ENCODE measurements at regions not wholly inside any gene's neighbourhood (a gene's known extent, or its start where the extent isn't known, plus 50 kb on each side); places are given as distances from the start of the nearest gene placed in this dataset.

DNA sequence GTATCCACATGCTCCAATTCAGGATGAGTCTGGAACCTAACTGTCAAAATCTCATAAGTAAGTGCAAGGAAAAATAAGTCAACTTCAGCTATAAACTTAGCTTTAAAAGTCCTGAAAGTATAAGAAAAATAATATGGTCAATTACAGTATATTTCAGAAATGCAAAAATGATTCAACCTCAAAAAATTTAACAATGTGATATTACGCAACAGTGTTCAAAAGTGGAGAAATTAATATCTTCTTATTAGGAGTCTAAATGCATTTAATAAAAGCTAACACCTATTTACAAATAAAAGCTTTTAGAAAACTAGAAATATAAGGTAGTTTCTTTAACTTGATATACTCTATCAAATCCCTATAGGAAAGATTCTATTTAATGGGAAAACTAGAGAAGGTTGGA, 111.2 kb upstream of the OPRM1 start:
- no peak for DNase-seq
- intact Hi-C loops (cut with DNase I) = no loop called here

DNA sequence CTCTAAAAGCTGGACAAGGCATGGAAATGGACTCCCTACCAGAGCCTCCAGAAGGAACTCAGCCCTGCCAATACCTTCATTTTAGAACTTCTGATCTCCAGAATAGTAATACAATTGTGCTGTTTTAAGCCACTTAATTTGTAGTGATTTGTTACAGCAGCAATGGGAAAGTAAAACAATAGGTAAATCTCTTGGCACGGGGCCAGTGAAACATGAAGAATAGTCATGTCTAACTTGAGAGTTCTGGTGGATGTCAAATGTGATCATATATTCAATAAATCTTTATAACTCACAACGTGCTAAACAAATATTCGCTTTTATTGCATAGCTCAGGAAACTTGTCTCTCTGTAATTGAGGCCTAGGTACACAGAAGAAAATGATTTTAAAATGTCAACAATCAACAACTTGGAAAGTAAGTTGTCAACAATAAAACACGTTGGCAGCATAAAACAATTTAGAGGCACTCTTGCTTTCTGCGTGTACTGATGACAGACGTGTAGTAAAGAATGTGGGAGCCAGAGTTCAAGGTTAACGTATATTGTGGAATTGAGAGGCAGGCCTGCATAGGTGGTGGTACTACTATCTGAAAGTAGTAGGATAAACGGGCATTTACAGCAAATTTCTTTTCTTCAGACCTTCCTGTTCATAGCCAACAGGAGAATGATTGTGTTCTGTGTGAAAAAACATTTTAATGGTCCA, 140.5 kb upstream of the OPRM1 start:
- intact Hi-C loops (cut with DNase I) = no loop called here
- DNase-seq = no peak

DNA sequence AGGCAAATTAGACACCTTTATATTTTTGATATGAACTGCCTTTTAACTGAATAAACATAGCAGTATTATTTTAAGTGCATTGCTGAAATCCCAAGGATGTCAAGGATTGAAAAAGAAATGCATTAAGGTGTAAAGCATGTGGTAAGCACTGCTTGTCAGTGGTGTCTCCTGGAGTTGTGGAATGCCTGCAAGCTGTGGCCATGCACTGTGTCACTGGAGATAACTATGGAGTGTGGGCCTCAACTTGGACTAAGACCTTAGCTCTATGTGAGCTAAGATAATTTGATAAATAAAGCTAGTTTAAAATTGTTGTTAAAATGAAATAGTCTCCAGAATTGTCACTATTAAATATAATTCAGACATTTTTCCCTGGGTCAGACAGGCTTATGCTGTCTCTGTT, 156.6 kb upstream of the OPRM1 start:
- intact Hi-C loops (cut with DNase I) = no loop called here

DNA sequence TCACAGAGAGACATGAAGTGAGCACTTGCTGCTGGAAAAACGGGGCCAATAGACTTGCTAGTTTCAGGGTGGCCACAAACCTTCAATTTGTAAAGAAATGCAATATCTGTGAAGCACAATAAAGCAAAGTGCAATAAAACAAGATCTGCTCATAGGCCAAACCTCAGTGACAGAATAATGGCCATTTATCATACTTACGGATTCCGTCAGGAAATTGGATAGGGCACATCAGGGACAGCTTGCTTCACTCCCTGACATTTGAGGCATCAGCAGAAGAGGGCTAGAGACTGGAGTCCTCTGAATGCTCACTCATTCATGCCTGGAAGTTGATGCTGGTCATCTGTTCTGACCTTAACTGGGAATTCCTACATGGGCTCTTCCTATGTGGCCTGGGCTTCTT, 165.5 kb upstream of the OPRM1 start:
- DNase-seq = no peak
- intact Hi-C loops (cut with DNase I) = no loop called here

More for the DNA sequence above, 156.6 kb upstream of the OPRM1 start:
- DNase-seq = no peak

DNA sequence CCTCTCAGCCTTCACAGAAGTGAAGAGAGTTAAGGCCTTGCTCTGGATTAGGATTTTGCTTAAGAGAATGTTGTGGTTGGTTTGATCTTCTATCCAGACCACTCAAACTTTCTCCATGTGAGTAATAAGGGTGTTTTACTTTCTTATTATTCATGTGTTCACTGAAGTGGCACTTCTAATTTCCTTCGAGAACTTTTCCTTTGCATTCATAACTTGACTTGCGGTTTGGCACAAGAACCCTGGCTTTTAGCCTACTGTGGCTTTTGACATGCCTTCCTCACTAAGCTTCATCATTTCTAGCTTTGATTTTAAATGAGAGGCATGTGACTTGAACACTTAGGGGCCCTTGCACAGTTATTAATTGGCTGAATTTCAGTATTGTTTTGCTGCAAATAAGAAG, 166.1 kb upstream of the OPRM1 start:
- intact Hi-C loops (cut with DNase I) = no loop called here
- no peak for DNase-seq

DNA sequence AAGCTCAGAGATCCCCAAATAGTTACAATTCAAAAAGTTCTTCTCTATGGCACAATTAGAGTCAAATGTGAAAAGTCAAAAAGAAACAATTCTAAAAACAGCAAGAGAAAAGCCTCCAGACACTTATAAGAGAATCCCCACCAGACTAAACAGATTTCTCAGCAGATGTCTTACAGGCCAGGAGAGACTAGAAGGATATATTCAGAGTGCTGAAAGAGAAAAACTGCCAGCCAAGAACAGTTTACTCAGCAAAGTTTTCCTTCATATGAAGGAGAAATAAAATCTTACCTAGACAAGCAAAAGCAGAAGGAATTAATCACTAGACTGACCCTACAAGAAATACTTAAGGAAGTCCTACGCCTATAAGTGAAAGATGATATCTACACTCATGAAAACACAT, 176.1 kb upstream of the OPRM1 start:
- intact Hi-C loops (cut with DNase I) = no loop called here
- DNase-seq = no peak

DNA sequence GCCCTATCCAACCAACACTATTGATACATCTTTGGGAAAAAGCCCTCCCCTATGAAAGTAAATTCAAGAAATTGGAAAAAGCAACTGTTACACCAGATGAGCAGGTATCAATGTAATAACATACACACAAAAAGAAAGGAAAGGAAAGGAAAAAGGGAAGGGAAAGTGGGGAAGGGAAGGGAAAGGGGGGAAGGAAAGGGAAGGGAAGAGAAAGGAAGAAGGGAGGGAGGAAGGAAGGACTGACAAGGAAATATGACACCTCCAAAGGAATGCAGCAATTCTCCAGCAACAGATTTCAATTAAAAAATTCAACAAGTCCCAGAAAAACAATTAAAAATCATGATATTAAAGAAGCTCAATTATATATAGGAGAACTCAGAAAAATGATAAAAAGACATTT, 176.9 kb upstream of the OPRM1 start:
- intact Hi-C loops (cut with DNase I) = no loop called here
- no peak for DNase-seq

DNA sequence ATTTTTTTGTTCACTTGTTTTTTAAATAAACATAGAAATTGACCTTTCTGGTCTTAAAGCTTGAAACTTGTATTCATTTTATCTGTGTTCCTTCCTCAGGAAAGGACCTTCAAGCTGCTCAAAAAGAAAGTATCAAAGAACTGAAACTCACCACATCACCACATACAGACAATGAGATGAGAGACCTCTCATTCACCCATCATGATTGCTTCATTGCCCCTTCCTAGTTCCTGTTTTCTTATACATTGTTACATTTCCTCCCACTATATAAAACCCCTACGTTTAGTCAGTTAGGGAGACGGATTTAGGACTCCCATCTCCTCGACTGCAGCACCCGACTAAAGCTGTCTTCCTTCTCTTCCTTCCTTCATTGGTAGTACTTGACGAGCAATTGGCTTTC, 180.5 kb upstream of the OPRM1 start:
- intact Hi-C loops (cut with DNase I) = no loop called here
- no peak for DNase-seq

DNA sequence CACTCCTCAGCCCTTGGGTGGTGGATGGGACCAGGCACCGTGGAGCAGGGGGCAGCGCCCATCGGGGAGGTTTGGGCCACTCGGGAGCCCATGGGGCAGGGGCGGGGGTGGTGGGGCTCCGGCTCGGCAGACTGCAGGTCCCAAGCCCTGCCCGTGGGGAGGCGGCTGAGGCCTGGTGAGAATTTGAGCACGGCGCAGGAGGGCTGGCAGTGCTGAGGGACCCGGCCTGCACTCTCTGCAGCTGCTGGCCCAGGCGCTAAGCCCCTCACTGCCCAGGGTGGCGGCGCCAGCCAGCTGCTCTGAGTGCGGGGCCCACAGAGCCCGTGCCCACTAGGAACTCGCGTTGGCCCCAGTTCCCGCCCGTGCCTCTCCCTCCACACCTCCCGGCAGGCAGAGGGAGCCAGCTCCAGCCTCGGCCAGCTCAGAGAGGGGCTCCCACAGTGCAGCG, 182.1 kb upstream of the OPRM1 start:
- intact Hi-C loops (cut with DNase I) = no loop called here
- DNase-seq = peak in 1 of 42 donors; percentile 4

DNA sequence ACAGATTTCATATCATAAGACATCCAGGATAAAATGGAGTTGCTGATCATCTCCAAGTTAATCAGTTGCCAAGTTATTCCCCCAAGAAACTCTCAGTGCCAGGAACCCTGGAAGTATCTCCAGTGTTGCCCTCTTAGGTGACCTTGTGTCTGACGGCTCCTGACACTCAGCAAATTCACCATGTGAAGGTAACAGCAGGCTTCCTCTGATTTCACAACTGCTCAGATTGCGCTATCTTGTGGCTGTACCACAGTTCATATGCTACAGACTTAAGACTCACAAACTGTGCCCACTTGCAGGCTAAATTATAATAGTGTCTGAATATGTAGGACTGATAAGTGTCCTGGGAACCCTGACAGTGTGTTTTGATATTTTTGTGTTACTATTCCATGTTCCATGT, 186.6 kb upstream of the OPRM1 start:
- intact Hi-C loops (cut with DNase I) = no loop called here
- no peak for DNase-seq

DNA sequence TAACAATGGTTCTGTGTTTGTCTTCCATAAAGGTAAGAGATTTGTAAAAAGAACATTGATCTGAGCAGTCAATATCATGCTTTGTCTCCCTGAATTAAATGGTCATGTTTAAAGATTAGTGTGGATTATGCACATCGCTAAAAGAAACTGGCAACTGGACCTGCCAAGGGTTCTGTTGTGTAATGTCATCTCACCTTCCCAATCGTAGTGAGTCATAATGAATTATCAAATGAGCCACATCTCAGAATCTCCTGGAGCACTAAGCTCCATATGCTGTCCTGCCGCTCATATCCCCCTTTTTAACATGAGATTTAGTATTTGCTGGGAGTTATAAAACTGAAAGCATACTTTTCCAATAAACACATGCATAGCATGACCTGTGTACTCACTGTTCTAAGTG, 187.0 kb upstream of the OPRM1 start:
- no peak for DNase-seq
- intact Hi-C loops (cut with DNase I) = no loop called here

DNA sequence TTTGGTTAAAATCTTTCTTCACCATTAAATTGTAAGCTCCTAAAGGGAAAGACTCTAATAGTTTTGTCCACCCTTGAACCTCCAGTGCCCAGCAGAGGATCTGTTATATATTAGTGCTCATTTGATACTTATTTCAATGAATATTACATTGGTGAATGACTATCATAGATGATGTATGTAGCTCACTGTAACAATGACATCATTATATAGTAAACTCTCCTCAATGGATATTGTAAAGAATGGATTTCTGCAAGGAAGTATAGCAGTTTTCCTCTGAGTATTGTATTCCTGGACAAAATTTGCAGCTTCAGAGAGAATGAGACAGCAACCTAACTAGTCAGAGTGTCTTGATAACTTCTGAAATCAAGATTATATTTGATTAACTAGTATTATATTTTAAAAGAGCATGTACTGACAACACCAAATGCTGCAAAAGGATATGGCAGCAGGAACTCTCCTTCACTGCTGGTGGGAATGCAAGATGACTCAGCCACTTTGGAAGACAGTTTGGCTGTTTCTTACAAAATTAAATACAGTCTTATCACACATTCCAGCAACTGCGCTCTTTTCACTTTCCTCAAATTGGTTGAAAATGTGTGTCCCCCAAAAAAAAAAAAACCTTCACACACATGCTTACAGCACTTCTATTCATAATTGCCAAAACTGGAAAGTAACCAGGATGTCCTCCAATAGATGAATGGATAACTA, 189.8 kb upstream of the OPRM1 start:
- intact Hi-C loops (cut with DNase I) = no loop called here
- DNase-seq = peak in 1 of 42 donors; percentile 11

DNA sequence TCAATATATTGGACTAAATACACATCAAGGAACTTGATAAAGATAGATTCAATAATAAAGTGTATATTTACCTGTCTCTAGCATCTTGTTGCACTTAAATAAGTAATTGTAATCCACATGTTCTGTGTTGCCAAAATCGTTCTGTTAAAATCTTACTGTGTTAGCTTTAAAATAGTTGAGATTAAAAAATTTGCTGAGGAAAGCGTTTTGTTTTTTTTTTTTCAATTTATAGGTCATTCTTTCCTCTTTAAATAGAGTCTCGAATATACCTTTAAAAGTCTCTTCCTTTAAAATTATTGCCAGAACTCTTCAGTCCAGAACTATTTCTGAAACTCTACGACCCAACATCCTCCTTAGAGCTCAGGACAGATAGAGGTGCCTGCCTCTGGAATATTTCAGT, 195.6 kb upstream of the OPRM1 start:
- no peak for DNase-seq
- intact Hi-C loops (cut with DNase I) = no loop called here

DNA sequence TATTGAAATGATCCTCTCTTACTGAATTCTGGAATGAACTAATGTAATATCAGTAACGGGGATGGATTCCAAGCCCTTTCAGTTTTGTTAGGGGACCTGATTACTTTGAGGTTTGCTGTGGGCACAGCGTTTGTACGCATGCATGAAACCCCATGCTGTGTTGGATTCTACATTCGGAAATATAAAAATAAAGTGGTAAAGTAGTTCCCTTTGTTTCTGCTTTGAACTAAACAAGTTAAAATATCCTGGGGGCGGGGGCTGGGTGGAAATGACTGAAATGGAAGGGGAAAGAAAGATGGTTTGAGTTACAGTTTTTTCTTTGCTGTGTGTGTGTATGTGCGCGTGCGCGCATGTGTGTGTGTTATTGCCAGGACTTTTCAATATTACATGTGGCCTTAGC, 196.5 kb upstream of the OPRM1 start:
- intact Hi-C loops (cut with DNase I) = no loop called here
- no peak for DNase-seq

DNA sequence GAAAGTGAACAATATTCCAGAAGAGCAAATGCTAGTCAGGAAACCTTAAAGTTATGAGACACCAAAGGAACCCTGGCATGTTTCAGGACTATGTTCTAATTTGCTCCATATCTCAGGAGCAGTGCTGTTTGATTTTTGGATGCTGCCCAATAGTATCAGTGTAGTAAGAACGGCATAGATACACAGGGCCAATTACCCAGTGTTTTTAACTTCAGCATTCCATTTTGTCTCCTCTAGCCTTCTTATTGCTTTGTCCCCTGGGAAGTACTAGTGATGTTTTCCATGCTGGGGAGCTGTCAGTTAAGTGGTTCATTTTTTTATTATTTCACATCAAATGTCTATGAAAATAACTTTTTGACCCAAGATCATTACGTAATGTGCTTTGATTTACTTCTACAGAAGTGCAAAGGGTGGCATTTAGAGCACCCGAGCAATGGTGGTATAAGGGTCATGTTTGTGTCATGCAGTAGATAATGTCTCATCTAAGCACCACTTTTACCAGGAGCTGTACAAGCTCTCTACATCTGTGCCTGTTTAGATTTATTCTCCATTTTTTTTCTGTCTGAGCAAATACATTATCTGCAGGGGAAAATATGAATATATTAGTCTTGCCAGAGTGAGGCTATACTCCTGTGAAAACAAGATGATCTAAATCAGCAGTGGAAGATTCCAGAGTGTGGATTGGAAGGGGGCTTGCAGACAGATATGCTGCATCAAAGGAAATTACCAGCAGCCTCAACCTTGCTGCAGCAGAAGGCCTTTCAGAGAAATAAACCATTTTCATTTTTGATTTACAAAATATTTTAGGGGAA, 198.8 kb upstream of the OPRM1 start:
- no peak for DNase-seq
- intact Hi-C loops (cut with DNase I) = no loop called here

DNA sequence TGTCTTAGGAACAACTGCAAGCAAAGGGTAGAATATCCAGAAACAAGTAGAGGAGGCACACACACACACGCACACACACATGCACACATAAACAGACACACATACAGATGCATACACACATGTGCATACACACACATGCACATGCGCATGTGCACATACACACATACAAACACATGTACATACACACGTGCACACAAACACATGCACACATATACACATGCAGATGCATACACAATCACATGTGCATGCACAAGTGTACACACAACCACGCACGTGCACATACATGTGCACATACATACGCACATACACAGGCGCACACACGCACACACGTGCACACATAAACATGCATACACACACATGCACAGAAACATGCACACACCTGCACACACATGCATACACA, 206.5 kb upstream of the OPRM1 start:
- no peak for DNase-seq
- intact Hi-C loops (cut with DNase I) = no loop called here

DNA sequence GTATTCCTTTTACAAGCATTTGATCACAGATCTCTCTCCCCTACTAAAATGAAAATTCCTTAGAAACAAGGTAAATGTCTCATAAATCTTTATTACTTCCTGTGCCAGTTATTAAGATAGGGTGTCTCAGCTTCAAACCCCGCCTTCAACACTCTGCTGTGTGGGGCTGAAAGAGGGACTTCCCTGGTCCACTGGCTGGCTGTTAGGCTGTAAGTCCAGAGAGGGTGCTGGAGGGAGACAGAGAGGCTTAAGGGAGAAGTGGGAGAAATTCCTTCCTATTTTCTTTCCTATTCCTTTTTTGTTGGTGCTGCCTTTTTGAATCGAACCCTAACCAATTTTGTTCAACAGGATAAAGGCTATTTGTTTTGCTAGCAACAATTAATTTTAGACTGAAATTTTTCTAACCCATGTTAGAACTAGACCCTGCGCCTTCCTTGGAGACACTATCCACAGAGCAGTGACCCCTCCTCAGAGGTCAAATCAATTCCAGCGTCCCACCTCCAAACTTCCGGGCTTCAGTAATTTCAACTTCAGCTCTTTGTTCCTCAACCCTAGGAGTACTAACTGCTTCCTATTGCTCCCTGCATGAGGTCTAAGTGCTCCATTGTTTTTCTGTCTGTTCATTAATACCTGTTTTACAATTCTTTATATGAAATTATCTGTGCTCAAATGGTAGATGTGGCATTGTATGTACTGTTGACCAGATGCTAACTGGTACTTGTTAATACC, 207.5 kb upstream of the OPRM1 start:
- intact Hi-C loops (cut with DNase I) = no loop called here
- no peak for DNase-seq

DNA sequence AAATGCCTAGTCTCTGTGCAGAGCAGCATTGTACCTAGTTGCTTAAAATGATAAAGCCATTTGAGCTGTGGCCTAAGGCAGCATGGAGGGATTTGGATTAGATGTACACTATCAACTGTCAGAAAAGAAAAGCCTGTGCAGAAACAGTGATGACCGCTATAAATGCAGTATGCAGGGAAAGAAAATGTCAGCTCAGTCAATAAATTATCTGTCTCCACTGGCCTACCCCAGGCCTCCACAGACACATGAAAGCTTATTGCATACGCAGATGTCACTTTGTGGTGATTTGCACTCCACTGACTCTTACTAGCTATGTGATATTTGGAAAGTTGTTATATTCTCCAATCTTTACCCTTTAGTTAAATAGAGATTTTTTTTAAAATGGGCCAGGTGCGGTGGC, 221.9 kb upstream of the OPRM1 start:
- intact Hi-C loops (cut with DNase I) = no loop called here
- DNase-seq = no peak

DNA sequence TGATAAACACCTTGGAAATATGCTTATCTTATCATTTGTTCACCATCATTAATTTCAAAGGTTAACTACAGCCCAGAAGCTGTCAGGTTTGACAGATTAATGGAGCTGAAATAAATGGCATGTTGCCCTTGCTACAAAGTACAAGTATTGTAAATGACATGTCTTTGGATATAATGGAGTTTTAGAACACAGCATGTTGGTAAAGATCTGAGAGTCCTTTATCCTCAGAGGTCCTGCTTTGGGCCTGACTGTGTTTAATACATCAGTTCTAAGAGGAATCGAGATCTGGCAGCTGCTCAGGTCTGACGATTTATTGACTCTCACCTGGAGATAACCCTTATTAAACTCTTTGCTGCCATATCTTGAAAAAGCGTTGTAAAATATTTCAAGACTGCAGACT, 222.7 kb upstream of the OPRM1 start:
- DNase-seq = no peak
- intact Hi-C loops (cut with DNase I) = no loop called here

DNA sequence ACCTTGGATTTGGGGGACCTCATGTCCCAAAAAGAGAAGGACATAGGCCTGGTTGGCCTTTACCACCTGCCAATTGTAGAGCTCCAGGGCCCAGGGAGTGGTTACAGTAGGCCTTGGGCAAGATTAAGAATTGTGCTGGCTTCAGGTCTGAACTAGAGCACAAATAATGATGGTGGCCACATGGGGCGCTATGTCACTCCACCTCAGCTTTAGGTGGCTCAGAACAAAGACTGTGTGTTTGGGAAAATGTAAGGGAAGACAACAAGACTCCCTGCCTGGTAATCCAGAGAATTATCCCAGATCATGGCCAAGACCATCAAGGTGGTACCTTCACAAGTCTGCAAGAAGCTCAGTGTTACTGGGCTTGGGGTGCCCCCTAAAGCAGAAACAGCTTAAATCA, 224.9 kb upstream of the OPRM1 start:
- intact Hi-C loops (cut with DNase I) = no loop called here

More for the DNA sequence above, 224.9 kb upstream of the OPRM1 start:
- DNase-seq = no peak

Measured in head of caudate nucleus (tissue), 42 donors.